GM23338 (cell line): ENCODE measurements at regions not wholly inside any gene's neighbourhood (a gene's known extent, or its start where the extent isn't known, plus 50 kb on each side); places are given as distances from the start of the nearest gene placed in this dataset.

ENCODE experiments used
- ATAC-seq: fragments of 200-7000 bp; cut with Tn5 transposase; 3 replicates; pipeline ENCODE4 v1.9.1; 2020
- DNase-seq: peaks from one replicate; pipeline ENCODE4 v3.0.0-alpha.2; 2015; ENCODE audit warnings: low spot score
- H2AFZ ChIP-seq: fragments of 200-600 bp; sonication (generic); 2 replicates; pipeline ENCODE4 v1.8.0; 2016; ENCODE audit warnings: antibody characterized with exemption, mild to moderate bottlenecking, moderate library complexity
- H3F3A ChIP-seq: fragments of 200-600 bp; sonication (generic); replicated peaks from 2 replicates; pipeline ENCODE4 v1.8.0; 2017; ENCODE audit warnings: antibody characterized with exemption, mixed run types, low read depth
- H3K27ac ChIP-seq: fragments of 200-600 bp; sonication (generic); 2 replicates; pipeline ENCODE4 v1.6.1; 2016; ENCODE audit warnings: low read depth
- H3K27me3 ChIP-seq: fragments of 200-600 bp; sonication (generic); 2 replicates; pipeline ENCODE4 v1.8.0; 2016; ENCODE audit warnings: mild to moderate bottlenecking, mixed run types, moderate library complexity; ENCODE audit not compliant: insufficient read depth
- H3K36me3 ChIP-seq: fragments of 200-600 bp; sonication (generic); 2 replicates; pipeline ENCODE4 v1.8.0; 2016; ENCODE audit warnings: mild to moderate bottlenecking; ENCODE audit not compliant: insufficient read depth
- H3K4me1 ChIP-seq: fragments of 200-600 bp; sonication (generic); 2 replicates; pipeline ENCODE4 v1.8.0; 2016; ENCODE audit warnings: mild to moderate bottlenecking, moderate library complexity; ENCODE audit not compliant: insufficient read depth
- H3K4me2 ChIP-seq: fragments of 200-600 bp; sonication (generic); 2 replicates; pipeline ENCODE4 v1.7.1; 2017; ENCODE audit warnings: mixed run types
- H3K4me3 ChIP-seq: fragments of 200-600 bp; sonication (generic); 2 replicates; pipeline ENCODE4 v1.6.1; 2016; ENCODE audit warnings: mixed run types
- H3K79me2 ChIP-seq: fragments of 200-600 bp; sonication (generic); replicated peaks from 2 replicates; pipeline ENCODE4 v1.8.0; 2017; ENCODE audit warnings: mild to moderate bottlenecking; ENCODE audit not compliant: insufficient read depth
- H3K9me2 ChIP-seq: fragments of 200-600 bp; sonication (generic); 2 replicates; pipeline ENCODE4 v1.8.0; 2017; ENCODE audit not compliant: insufficient read depth
- H4K20me1 ChIP-seq: fragments of 200-600 bp; sonication (generic); replicated peaks from 2 replicates; pipeline ENCODE4 v1.8.0; 2017; ENCODE audit warnings: mild to moderate bottlenecking; ENCODE audit not compliant: insufficient read depth
- H3K27ac Mint-ChIP-seq: 2 replicates; pipeline ENCODE4 v1.8.0; 2020; ENCODE audit warnings: inconsistent platforms, mild to moderate bottlenecking, moderate library complexity, mixed read lengths
- H3K27me3 Mint-ChIP-seq: 3 replicates; pipeline ENCODE4 v1.8.0; 2022; ENCODE audit warnings: low read depth, mild to moderate bottlenecking, moderate library complexity, mixed read lengths, inconsistent platforms; ENCODE audit not compliant: insufficient read depth, poor library complexity
- H3K36me3 Mint-ChIP-seq: 3 replicates; pipeline ENCODE4 v1.8.0; 2021; ENCODE audit warnings: low read depth, mild to moderate bottlenecking, inconsistent platforms, moderate library complexity, mixed read lengths
- H3K4me1 Mint-ChIP-seq: 3 replicates; pipeline ENCODE4 v1.8.0; 2020; ENCODE audit warnings: mild to moderate bottlenecking, inconsistent platforms, mixed read lengths
- H3K4me3 Mint-ChIP-seq: 3 replicates; pipeline ENCODE4 v1.8.0; 2021; ENCODE audit warnings: moderate library complexity, mild to moderate bottlenecking, inconsistent platforms, mixed read lengths
- H3K9me3 Mint-ChIP-seq: 3 replicates; pipeline ENCODE4 v1.8.0; 2020; ENCODE audit warnings: moderate library complexity, mild to moderate bottlenecking, inconsistent platforms, mixed read lengths
- CREB1 ChIP-seq: fragments of 250-450 bp; sonication (Bioruptor Pico); IDR thresholded peaks from 2 replicates; pipeline ENCODE4 v1.5.0; 2020; ENCODE audit warnings: low read depth, mild to moderate bottlenecking, moderate library complexity
- CTCF ChIP-seq, 2 experiments: fragments of 200-600 bp in 1 of 2; sonication (generic) in 1 of 2; conservative IDR thresholded peaks; 2 replicates each; pipeline versions ENCODE4 v1.5.1 to v1.6.1; 2016 to 2017; ENCODE audit warnings: antibody characterized with exemption in 2 of 2, low read depth in 2 of 2, mild to moderate bottlenecking in 2 of 2, moderate library complexity in 1 of 2
- EZH2 ChIP-seq: fragments of 200-600 bp; sonication (generic); IDR thresholded peaks from one replicate; pipeline ENCODE4 v1.8.0; 2017; ENCODE audit warnings: antibody characterized with exemption, mild to moderate bottlenecking, low read depth; ENCODE audit not compliant: unreplicated experiment
- EZH2phosphoT487 ChIP-seq: fragments of 200-600 bp; sonication (generic); IDR thresholded peaks from one replicate; pipeline ENCODE4 v1.8.1; 2018; ENCODE audit warnings: antibody characterized with exemption; ENCODE audit not compliant: unreplicated experiment
- POLR2AphosphoS5 ChIP-seq: IDR thresholded peaks from 2 replicates; pipeline ENCODE4 v1.6.1; 2016; ENCODE audit warnings: antibody characterized with exemption, low read depth
- REST ChIP-seq: IDR thresholded peaks from one replicate; pipeline ENCODE4 v1.6.1; 2018; ENCODE audit warnings: antibody characterized with exemption; ENCODE audit not compliant: unreplicated experiment
- STAT1 ChIP-seq: IDR thresholded peaks from one replicate; pipeline ENCODE4 v1.6.1; 2016; ENCODE audit warnings: antibody characterized with exemption; ENCODE audit not compliant: unreplicated experiment
- ZNF114 ChIP-seq: fragments of 250-450 bp; sonication (Bioruptor Pico); IDR thresholded peaks from 2 replicates; pipeline ENCODE4 v1.5.0; 2020; ENCODE audit warnings: mild to moderate bottlenecking, moderate library complexity
- ZNF331 ChIP-seq: fragments of 250-450 bp; sonication (Bioruptor Pico); IDR thresholded peaks from 2 replicates; pipeline ENCODE4 v1.5.0; 2020; ENCODE audit warnings: low read depth, mild to moderate bottlenecking, moderate library complexity
- ZNF462 ChIP-seq: fragments of 250-450 bp; sonication (Bioruptor Pico); IDR thresholded peaks from 2 replicates; pipeline ENCODE4 v1.5.0; 2020; ENCODE audit warnings: mild to moderate bottlenecking, moderate library complexity
- TF ChIP-seq, protein P1 (sequence below): IDR thresholded peaks from 2 replicates; pipeline ENCODE4 v1.6.1; 2016; ENCODE audit warnings: antibody characterized with exemption

GRCh38 chr16:85530370-85530739, 82.8 kb upstream of the GSE1 start (continued):
- TF ChIP-seq EZH2 (no peak), POLR2AphosphoS5 (no peak), EZH2phosphoT487 (no peak)

GRCh38 chr16:85531516-85531915, 81.6 kb upstream of the GSE1 start:
- Histone ChIP-seq H3K27ac (no peak overlapping the region), H4K20me1 (no peaks in the 10 kb centered on the region), H3K9me2 (no peaks in the 10 kb centered on the region), H3K4me1 (peaks cover 9% of the 10 kb centered on the region; the same call in 1 of the 2 replicates), H3K79me2 (no peaks in the 10 kb centered on the region), H3K4me2 (no peak overlapping the region), H3K4me3 (no peak overlapping the region), H3K36me3 (no peaks in the 10 kb centered on the region), H2AFZ (no peak overlapping the region), H3K27me3 (no peaks in the 10 kb centered on the region), H3F3A (no peaks in the 10 kb centered on the region)
- peaks cover 29% of the 10 kb centered on the region for H3K4me1 Mint-ChIP-seq
- H3K27me3 Mint-ChIP-seq = peaks cover 9% of the 10 kb centered on the region
- ATAC-seq (no peak), DNase-seq (no peak)
- H3K27ac Mint-ChIP-seq = no peak overlapping the region
- no peaks in the 10 kb centered on the region for H3K9me3 Mint-ChIP-seq
- no peak overlapping the region for H3K4me3 Mint-ChIP-seq
- H3K36me3 Mint-ChIP-seq = no peaks in the 10 kb centered on the region
- TF ChIP-seq, protein P1, sequence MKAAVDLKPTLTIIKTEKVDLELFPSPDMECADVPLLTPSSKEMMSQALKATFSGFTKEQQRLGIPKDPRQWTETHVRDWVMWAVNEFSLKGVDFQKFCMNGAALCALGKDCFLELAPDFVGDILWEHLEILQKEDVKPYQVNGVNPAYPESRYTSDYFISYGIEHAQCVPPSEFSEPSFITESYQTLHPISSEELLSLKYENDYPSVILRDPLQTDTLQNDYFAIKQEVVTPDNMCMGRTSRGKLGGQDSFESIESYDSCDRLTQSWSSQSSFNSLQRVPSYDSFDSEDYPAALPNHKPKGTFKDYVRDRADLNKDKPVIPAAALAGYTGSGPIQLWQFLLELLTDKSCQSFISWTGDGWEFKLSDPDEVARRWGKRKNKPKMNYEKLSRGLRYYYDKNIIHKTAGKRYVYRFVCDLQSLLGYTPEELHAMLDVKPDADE = no peak
- TF ChIP-seq ZNF114 (CRISPR knock-in tag) = no peak
- no peak for TF ChIP-seq REST
- no peak for TF ChIP-seq CREB1 (CRISPR knock-in tag)
- no peak for TF ChIP-seq POLR2AphosphoS5
- TF ChIP-seq CTCF (conservative IDR thresholded peaks at IDR 0.05; ENCODE audit: low read depth in 2 of 2) = no peak
- no peak for TF ChIP-seq ZNF331 (CRISPR knock-in tag)
- TF ChIP-seq EZH2phosphoT487 = no peak
- no peak for TF ChIP-seq EZH2
- no peak for TF ChIP-seq ZNF462 (CRISPR knock-in tag)
- no peak for TF ChIP-seq STAT1
